ENCODE measurements at regions not wholly inside any gene's neighbourhood (a gene's known extent, or its start where the extent isn't known, plus 50 kb on each side); places are given as distances from the start of the nearest gene placed in this dataset.

DNA sequence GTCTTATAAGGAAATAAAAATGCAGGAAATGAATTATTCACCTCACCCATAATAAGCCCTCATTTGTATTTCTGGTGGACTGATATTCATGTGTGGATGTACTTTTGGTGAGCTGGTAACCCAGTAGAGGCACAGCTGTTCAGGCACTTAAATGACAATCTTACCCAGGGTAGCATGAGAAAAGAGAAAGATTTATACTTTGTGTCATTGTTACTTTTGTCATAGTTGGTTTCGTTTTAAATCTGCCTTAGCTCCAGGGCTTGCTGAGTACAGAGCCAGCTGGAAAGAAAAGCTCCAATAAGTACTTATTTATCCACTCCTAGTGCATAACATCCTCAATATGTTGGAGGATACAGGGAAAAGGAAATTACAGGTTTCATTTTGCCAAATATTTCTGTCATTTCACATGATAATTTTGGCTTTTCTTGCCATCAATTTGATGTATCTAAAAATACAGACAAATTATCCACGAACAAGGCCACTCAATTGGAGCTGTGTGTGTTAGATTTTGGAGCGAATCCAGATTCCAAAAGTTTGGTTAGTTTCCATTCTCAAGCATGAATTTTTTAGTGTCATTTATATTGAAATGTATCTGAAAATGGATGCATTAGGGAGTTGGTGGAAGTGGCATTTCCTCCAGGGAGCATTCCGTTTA, 1276.1 kb upstream of the FAM98A start:
- no peak overlapping the region for H3K9ac ChIP-seq (ENCODE audit: low read depth in 1 of 2, low read length in 2 of 2)
- no peaks in the 10 kb centered on the region for H3K9me3 ChIP-seq (ENCODE audit: control insufficient read depth in 4 of 4, low read length in 3 of 4)
- H3K27ac ChIP-seq (ENCODE audit: low read depth in 1 of 2, low read length in 2 of 2) = no peak overlapping the region
- 64% methylated on average over 4 of the region's 4 CpGs for WGBS
- H3K4me3 ChIP-seq (ENCODE audit: low read depth in 1 of 3, low read length in 3 of 3) = no peak overlapping the region
- DNase-seq (ENCODE audit: low spot score) = no peak
- H3K4me1 ChIP-seq (ENCODE audit: control insufficient read depth in 4 of 4, insufficient read depth in 4 of 4, low read length in 3 of 4) = no peaks in the 10 kb centered on the region
- no peaks in the 10 kb centered on the region for H3K36me3 ChIP-seq (ENCODE audit: control insufficient read depth in 4 of 4, insufficient read depth in 3 of 4, low read depth in 1 of 4, low read length in 3 of 4)
- TF ChIP-seq FOXA2 (IDR thresholded peaks at IDR 0.05) = no peak
- TF ChIP-seq TAF1 (conservative IDR thresholded peaks at IDR 0.05) = no peak
- no peak for TF ChIP-seq SP1 (IDR thresholded peaks at IDR 0.05)
- TF ChIP-seq, protein P1, sequence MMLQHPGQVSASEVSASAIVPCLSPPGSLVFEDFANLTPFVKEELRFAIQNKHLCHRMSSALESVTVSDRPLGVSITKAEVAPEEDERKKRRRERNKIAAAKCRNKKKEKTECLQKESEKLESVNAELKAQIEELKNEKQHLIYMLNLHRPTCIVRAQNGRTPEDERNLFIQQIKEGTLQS (IDR thresholded peaks at IDR 0.05) = no peak
- TF ChIP-seq HNF4G (IDR thresholded peaks at IDR 0.05) = no peak
- no peak for TF ChIP-seq FOXA1 (IDR thresholded peaks at IDR 0.05)
- TF ChIP-seq, protein P2, sequence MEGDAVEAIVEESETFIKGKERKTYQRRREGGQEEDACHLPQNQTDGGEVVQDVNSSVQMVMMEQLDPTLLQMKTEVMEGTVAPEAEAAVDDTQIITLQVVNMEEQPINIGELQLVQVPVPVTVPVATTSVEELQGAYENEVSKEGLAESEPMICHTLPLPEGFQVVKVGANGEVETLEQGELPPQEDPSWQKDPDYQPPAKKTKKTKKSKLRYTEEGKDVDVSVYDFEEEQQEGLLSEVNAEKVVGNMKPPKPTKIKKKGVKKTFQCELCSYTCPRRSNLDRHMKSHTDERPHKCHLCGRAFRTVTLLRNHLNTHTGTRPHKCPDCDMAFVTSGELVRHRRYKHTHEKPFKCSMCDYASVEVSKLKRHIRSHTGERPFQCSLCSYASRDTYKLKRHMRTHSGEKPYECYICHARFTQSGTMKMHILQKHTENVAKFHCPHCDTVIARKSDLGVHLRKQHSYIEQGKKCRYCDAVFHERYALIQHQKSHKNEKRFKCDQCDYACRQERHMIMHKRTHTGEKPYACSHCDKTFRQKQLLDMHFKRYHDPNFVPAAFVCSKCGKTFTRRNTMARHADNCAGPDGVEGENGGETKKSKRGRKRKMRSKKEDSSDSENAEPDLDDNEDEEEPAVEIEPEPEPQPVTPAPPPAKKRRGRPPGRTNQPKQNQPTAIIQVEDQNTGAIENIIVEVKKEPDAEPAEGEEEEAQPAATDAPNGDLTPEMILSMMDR (IDR thresholded peaks at IDR 0.05; ENCODE audit: low read depth, low read length, missing input control) = no peak
- no peak for TF ChIP-seq JUND (IDR thresholded peaks at IDR 0.05)
- TF ChIP-seq, protein P3, sequence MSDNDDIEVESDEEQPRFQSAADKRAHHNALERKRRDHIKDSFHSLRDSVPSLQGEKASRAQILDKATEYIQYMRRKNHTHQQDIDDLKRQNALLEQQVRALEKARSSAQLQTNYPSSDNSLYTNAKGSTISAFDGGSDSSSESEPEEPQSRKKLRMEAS (IDR thresholded peaks at IDR 0.05) = no peak
- TF ChIP-seq EGR1 (IDR thresholded peaks at IDR 0.05; ENCODE audit: low read depth in 2 of 2) = no peak
- no peak for TF ChIP-seq RXRA (IDR thresholded peaks at IDR 0.05)
- TF ChIP-seq YY1 (IDR thresholded peaks at IDR 0.05) = no peak
- no peak for TF ChIP-seq GABPA (IDR thresholded peaks at IDR 0.05 in 1 of 2, conservative IDR thresholded peaks at IDR 0.05 in 1 of 2)
- TF ChIP-seq, protein P4, sequence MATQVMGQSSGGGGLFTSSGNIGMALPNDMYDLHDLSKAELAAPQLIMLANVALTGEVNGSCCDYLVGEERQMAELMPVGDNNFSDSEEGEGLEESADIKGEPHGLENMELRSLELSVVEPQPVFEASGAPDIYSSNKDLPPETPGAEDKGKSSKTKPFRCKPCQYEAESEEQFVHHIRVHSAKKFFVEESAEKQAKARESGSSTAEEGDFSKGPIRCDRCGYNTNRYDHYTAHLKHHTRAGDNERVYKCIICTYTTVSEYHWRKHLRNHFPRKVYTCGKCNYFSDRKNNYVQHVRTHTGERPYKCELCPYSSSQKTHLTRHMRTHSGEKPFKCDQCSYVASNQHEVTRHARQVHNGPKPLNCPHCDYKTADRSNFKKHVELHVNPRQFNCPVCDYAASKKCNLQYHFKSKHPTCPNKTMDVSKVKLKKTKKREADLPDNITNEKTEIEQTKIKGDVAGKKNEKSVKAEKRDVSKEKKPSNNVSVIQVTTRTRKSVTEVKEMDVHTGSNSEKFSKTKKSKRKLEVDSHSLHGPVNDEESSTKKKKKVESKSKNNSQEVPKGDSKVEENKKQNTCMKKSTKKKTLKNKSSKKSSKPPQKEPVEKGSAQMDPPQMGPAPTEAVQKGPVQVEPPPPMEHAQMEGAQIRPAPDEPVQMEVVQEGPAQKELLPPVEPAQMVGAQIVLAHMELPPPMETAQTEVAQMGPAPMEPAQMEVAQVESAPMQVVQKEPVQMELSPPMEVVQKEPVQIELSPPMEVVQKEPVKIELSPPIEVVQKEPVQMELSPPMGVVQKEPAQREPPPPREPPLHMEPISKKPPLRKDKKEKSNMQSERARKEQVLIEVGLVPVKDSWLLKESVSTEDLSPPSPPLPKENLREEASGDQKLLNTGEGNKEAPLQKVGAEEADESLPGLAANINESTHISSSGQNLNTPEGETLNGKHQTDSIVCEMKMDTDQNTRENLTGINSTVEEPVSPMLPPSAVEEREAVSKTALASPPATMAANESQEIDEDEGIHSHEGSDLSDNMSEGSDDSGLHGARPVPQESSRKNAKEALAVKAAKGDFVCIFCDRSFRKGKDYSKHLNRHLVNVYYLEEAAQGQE (IDR thresholded peaks at IDR 0.05) = no peak
- TF ChIP-seq RAD21 (IDR thresholded peaks at IDR 0.05) = no peak
- no peak for TF ChIP-seq HNF4A (conservative IDR thresholded peaks at IDR 0.05)
- TF ChIP-seq, protein P5, sequence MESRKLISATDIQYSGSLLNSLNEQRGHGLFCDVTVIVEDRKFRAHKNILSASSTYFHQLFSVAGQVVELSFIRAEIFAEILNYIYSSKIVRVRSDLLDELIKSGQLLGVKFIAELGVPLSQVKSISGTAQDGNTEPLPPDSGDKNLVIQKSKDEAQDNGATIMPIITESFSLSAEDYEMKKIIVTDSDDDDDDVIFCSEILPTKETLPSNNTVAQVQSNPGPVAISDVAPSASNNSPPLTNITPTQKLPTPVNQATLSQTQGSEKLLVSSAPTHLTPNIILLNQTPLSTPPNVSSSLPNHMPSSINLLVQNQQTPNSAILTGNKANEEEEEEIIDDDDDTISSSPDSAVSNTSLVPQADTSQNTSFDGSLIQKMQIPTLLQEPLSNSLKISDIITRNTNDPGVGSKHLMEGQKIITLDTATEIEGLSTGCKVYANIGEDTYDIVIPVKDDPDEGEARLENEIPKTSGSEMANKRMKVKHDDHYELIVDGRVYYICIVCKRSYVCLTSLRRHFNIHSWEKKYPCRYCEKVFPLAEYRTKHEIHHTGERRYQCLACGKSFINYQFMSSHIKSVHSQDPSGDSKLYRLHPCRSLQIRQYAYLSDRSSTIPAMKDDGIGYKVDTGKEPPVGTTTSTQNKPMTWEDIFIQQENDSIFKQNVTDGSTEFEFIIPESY (IDR thresholded peaks at IDR 0.05) = no peak
- TF ChIP-seq NR2F2 (IDR thresholded peaks at IDR 0.05) = no peak
- H3K27me3 ChIP-seq (ENCODE audit: control insufficient read depth in 4 of 4, insufficient read depth in 4 of 4, low read length in 3 of 4) = no peaks in the 10 kb centered on the region
